ENCODE measurements at regions not wholly inside any gene's neighbourhood (a gene's known extent, or its start where the extent isn't known, plus 50 kb on each side); places are given as distances from the start of the nearest gene placed in this dataset.
"Not testable (repeated sequence)": the region's sequence is repeated elsewhere in the genome, so short reads cannot be mapped to it uniquely, and the experiment has no call there.

DNA sequence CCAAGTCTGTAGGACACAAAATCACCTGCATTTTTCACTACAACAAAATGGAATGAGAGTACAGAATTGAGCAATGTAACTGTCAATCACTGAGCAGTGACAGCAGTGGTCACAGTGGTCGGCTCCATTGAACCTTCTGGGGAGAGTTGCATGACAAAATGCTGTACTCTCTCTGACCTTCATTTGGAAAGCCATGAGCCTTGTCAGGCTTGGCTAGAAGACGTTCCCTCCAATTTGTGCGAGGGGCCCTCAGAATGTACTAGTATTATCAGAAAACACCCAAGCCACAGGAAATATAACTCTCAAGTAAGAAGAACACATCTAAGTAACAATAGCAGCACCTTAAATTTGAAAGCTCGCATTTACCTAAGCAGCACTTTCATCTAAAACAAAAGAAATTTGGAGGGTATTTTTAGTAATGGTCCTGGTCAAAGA, 425.6 kb upstream of the MEF2C start:
- no peaks in the 10 kb centered on the region for H3K79me2 ChIP-seq (ENCODE audit: low read length)
- no peak overlapping the region for H2AFZ ChIP-seq (ENCODE audit: low read length)
- no peaks in the 10 kb centered on the region for H3K36me3 ChIP-seq (ENCODE audit: low read depth, low read length)
- POLR2A ChIA-PET (ENCODE audit: unreplicated experiment): no interaction called here
- no peak for ATAC-seq
- no peak for DNase-seq
- no peak overlapping the region for H3K27ac ChIP-seq (ENCODE audit: low read length)
- peaks cover 18% of the 10 kb centered on the region for H3K4me1 ChIP-seq (ENCODE audit: insufficient read depth, low read length)
- H3K9ac ChIP-seq (ENCODE audit: low read length): no peak overlapping the region
- no peaks in the 10 kb centered on the region for H3K9me3 ChIP-seq (ENCODE audit: low read length)
- no peaks in the 10 kb centered on the region for H3K27me3 ChIP-seq (ENCODE audit: low read length)
- intact Hi-C loops (cut with micrococcal nuclease): no loop called here
- H3F3A ChIP-seq (ENCODE audit: low read length, unreplicated experiment): peaks cover 4% of the 10 kb centered on the region
- TF ChIP-seq, protein P1, sequence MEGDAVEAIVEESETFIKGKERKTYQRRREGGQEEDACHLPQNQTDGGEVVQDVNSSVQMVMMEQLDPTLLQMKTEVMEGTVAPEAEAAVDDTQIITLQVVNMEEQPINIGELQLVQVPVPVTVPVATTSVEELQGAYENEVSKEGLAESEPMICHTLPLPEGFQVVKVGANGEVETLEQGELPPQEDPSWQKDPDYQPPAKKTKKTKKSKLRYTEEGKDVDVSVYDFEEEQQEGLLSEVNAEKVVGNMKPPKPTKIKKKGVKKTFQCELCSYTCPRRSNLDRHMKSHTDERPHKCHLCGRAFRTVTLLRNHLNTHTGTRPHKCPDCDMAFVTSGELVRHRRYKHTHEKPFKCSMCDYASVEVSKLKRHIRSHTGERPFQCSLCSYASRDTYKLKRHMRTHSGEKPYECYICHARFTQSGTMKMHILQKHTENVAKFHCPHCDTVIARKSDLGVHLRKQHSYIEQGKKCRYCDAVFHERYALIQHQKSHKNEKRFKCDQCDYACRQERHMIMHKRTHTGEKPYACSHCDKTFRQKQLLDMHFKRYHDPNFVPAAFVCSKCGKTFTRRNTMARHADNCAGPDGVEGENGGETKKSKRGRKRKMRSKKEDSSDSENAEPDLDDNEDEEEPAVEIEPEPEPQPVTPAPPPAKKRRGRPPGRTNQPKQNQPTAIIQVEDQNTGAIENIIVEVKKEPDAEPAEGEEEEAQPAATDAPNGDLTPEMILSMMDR (conservative IDR thresholded peaks at IDR 0.05; ENCODE audit: low read depth, low read length): no peak
- TF ChIP-seq EZH2phosphoT487 (IDR thresholded peaks at IDR 0.05; ENCODE audit: borderline replicate concordance, low read length): no peak
- no peak for TF ChIP-seq EZH2 (IDR thresholded peaks at IDR 0.05; ENCODE audit: low read length, unreplicated experiment)
- no peaks in the 10 kb centered on the region for H4K20me1 ChIP-seq (ENCODE audit: low read length)
- no peaks in the 10 kb centered on the region for H3K9me2 ChIP-seq (replicated peaks; ENCODE audit: low read length)
- CTCF ChIA-PET: no interaction called here
- no peak overlapping the region for H3K4me2 ChIP-seq (ENCODE audit: low read length)
- no TSS peak for BruUV-seq (replicated peaks)
- H3K4me3 ChIP-seq (ENCODE audit: low read length): no peak overlapping the region

DNA sequence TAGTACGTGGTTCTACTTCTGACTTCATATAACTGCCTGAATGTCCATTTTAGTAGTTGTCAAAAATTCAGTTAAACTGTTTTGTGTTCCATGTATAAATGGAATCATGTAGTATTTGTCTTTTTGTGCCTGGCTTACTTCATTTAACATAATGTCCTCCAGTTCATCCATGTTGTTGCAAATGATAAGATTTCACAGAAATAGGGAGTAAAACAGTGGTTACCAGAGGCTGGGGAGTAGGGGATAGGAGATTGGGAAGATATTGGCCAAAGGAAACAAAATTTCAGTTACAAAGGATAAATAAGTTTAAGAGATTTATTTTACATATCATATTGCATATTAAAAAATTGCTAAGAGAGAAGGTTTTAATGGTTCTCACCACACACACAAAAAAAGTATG, 425.0 kb upstream of the MEF2C start:
- H3K79me2 ChIP-seq (ENCODE audit: low read length): no peaks in the 10 kb centered on the region
- peaks cover 11% of the 10 kb centered on the region for H3K4me1 ChIP-seq (ENCODE audit: insufficient read depth, low read length)
- H3K9me2 ChIP-seq (replicated peaks; ENCODE audit: low read length): no peaks in the 10 kb centered on the region
- ChIA-PET CTCF (no interaction called here), POLR2A (ENCODE audit: unreplicated experiment) (no interaction called here)
- no peak for TF ChIP-seq EZH2phosphoT487 (IDR thresholded peaks at IDR 0.05; ENCODE audit: borderline replicate concordance, low read length)
- TF ChIP-seq EZH2 (IDR thresholded peaks at IDR 0.05; ENCODE audit: low read length, unreplicated experiment): no peak
- TF ChIP-seq, protein P1 (conservative IDR thresholded peaks at IDR 0.05; ENCODE audit: low read depth, low read length): no peak
- H3K4me3 ChIP-seq (ENCODE audit: low read length): no peak overlapping the region
- no peak overlapping the region for H3K4me2 ChIP-seq (ENCODE audit: low read length)
- H3K27ac ChIP-seq (ENCODE audit: low read length): no peak overlapping the region
- H4K20me1 ChIP-seq (ENCODE audit: low read length): no peaks in the 10 kb centered on the region
- no peak overlapping the region for H2AFZ ChIP-seq (ENCODE audit: low read length)
- no peak overlapping the region for H3K9ac ChIP-seq (ENCODE audit: low read length)
- no peaks in the 10 kb centered on the region for H3K9me3 ChIP-seq (ENCODE audit: low read length)
- no peak for DNase-seq
- BruUV-seq (replicated peaks): no TSS peak
- H3K36me3 ChIP-seq (ENCODE audit: low read depth, low read length): no peaks in the 10 kb centered on the region
- no peak for ATAC-seq
- intact Hi-C loops (cut with micrococcal nuclease): no loop called here
- H3K27me3 ChIP-seq (ENCODE audit: low read length): no peaks in the 10 kb centered on the region
- no peaks in the 10 kb centered on the region for H3F3A ChIP-seq (ENCODE audit: low read length, unreplicated experiment)

DNA sequence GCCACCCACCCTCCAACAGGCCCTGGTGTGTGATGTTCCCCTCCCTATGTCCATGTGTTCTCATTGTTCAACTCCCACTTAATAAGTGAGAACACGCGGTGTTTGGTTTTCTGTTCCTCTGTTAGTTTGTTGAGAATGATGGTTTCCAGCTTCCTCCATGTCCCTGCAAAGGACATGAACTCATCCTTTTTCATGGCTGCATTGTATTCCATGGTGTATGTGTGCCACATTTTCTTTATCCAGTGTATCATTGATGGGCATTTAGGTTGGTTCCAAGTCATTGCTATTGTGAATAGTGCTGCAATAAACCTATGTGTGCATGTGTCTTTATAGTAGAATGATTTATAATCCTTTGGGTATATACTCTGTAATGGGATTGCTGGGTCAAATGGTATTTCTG, 424.2 kb upstream of the MEF2C start:
- H2AFZ ChIP-seq (ENCODE audit: low read length); H4K20me1 ChIP-seq (ENCODE audit: low read length); CTCF ChIA-PET; DNase-seq; H3K27ac ChIP-seq (ENCODE audit: low read length); H3K4me3 ChIP-seq (ENCODE audit: low read length); H3F3A ChIP-seq (ENCODE audit: low read length, unreplicated experiment); H3K27me3 ChIP-seq (ENCODE audit: low read length); H3K4me2 ChIP-seq (ENCODE audit: low read length); ATAC-seq; H3K36me3 ChIP-seq (ENCODE audit: low read depth, low read length); BruUV-seq (replicated peaks); H3K9ac ChIP-seq (ENCODE audit: low read length); POLR2A ChIA-PET (ENCODE audit: unreplicated experiment); H3K79me2 ChIP-seq (ENCODE audit: low read length); H3K4me1 ChIP-seq (ENCODE audit: insufficient read depth, low read length); H3K9me2 ChIP-seq (replicated peaks; ENCODE audit: low read length); H3K9me3 ChIP-seq (ENCODE audit: low read length); intact Hi-C loops (cut with micrococcal nuclease): not testable (repeated sequence)

Measured in PC-3 (cell line).